ENCODE measurements at regions not wholly inside any gene's neighbourhood (a gene's known extent, or its start where the extent isn't known, plus 50 kb on each side); places are given as distances from the start of the nearest gene placed in this dataset.

DNA sequence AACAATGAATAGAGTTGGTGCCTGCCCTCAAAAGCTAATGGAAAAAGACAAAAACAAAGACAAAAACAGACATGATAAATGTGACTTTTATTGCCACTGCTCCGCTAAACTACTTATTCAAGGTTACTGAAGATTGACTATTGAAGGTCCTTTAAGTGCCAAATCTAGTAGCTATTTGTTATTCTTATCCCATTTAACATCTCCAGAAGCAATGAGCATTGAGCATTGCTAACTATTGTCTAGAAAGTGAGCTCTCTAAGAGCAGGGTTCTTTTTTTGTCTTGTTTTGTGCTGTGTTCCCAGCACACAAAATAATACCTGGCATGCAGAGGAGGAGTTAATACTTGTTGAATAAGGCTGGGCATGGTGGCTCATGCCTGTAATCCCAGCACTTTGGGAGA, 95.4 kb upstream of the SFRP2 start:
- ATAC-seq = no peak
- TF ChIP-seq ESRRG (CRISPR knock-in tag; IDR thresholded peaks at IDR 0.05) (no peak), ZNF8 (CRISPR knock-in tag; IDR thresholded peaks at IDR 0.05) (no peak), BACH2 (CRISPR knock-in tag; IDR thresholded peaks at IDR 0.05; ENCODE audit: borderline replicate concordance) (no peak), CSDC2 (CRISPR knock-in tag; IDR thresholded peaks at IDR 0.05) (no peak), SNAI2 (CRISPR knock-in tag; IDR thresholded peaks at IDR 0.05) (no peak), ZNF565 (CRISPR knock-in tag; conservative IDR thresholded peaks at IDR 0.05; ENCODE audit: low read depth) (no peak), TOX (CRISPR knock-in tag; IDR thresholded peaks at IDR 0.05; ENCODE audit: borderline replicate concordance) (no peak), GLIS3 (CRISPR knock-in tag; IDR thresholded peaks at IDR 0.05) (no peak), ZNF70 (CRISPR knock-in tag; IDR thresholded peaks at IDR 0.05) (no peak), ZC3H10 (CRISPR knock-in tag; IDR thresholded peaks at IDR 0.05) (no peak), ARNTL (CRISPR knock-in tag; IDR thresholded peaks at IDR 0.05; ENCODE audit: borderline replicate concordance, low read depth) (no peak)
- TF ChIP-seq, protein P1, sequence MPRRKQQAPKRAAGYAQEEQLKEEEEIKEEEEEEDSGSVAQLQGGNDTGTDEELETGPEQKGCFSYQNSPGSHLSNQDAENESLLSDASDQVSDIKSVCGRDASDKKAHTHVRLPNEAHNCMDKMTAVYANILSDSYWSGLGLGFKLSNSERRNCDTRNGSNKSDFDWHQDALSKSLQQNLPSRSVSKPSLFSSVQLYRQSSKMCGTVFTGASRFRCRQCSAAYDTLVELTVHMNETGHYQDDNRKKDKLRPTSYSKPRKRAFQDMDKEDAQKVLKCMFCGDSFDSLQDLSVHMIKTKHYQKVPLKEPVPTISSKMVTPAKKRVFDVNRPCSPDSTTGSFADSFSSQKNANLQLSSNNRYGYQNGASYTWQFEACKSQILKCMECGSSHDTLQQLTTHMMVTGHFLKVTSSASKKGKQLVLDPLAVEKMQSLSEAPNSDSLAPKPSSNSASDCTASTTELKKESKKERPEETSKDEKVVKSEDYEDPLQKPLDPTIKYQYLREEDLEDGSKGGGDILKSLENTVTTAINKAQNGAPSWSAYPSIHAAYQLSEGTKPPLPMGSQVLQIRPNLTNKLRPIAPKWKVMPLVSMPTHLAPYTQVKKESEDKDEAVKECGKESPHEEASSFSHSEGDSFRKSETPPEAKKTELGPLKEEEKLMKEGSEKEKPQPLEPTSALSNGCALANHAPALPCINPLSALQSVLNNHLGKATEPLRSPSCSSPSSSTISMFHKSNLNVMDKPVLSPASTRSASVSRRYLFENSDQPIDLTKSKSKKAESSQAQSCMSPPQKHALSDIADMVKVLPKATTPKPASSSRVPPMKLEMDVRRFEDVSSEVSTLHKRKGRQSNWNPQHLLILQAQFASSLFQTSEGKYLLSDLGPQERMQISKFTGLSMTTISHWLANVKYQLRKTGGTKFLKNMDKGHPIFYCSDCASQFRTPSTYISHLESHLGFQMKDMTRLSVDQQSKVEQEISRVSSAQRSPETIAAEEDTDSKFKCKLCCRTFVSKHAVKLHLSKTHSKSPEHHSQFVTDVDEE (CRISPR knock-in tag; IDR thresholded peaks at IDR 0.05) = no peak
- TF ChIP-seq, protein P2, sequence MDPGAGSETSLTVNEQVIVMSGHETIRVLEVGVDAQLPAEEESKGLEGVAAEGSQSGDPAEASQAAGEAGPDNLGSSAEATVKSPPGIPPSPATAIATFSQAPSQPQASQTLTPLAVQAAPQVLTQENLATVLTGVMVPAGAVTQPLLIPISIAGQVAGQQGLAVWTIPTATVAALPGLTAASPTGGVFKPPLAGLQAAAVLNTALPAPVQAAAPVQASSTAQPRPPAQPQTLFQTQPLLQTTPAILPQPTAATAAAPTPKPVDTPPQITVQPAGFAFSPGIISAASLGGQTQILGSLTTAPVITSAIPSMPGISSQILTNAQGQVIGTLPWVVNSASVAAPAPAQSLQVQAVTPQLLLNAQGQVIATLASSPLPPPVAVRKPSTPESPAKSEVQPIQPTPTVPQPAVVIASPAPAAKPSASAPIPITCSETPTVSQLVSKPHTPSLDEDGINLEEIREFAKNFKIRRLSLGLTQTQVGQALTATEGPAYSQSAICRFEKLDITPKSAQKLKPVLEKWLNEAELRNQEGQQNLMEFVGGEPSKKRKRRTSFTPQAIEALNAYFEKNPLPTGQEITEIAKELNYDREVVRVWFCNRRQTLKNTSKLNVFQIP (CRISPR knock-in tag; IDR thresholded peaks at IDR 0.05; ENCODE audit: borderline replicate concordance, low read depth) = no peak

DNA sequence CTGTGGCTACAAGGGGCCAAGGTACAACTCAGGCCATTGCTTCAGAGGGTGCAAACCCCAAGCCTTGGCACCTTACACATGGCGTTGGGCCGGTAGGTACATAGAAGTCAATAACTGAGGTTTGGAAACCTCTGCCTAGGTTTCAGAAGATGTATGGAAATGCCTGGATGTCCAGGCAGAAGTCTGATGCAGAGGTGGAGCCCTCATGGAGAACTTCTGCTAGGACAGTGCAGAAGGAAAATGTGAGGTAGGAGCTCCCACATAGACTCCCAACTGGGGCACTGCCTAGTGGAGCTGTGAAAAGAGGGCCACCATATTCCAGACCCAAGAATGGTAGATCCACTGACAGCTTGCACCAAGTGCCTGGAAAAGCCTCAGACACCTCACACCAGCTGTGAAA, 92.1 kb upstream of the SFRP2 start:
- TF ChIP-seq TCF4 (CRISPR knock-in tag; IDR thresholded peaks at IDR 0.05; ENCODE audit: borderline replicate concordance) (no peak), GLIS3 (CRISPR knock-in tag; IDR thresholded peaks at IDR 0.05) (no peak), ZFP30 (CRISPR knock-in tag; IDR thresholded peaks at IDR 0.05) (no peak), RARB (CRISPR knock-in tag; IDR thresholded peaks at IDR 0.05) (no peak)
- no peak for ATAC-seq

DNA sequence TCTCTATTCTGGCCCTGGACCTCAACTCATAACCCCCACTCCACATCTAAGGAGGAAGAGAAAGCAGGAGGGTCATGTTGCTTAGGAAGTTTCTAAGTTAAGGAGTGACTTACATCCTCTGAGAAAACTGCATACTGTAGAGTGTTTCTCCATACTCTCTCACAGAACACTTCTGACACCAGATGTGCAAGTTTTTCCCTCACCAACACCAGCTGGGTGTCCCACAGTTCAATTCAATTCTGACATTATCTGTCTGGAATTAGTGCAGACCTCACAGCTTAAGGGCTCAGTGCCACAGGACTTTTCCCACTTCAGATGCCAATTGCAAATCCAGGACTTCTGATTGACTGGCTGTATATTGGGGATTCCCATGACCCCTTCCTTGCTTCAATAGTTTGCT, 89.0 kb upstream of the SFRP2 start:
- no peak for ATAC-seq
- TF ChIP-seq, protein P3, sequence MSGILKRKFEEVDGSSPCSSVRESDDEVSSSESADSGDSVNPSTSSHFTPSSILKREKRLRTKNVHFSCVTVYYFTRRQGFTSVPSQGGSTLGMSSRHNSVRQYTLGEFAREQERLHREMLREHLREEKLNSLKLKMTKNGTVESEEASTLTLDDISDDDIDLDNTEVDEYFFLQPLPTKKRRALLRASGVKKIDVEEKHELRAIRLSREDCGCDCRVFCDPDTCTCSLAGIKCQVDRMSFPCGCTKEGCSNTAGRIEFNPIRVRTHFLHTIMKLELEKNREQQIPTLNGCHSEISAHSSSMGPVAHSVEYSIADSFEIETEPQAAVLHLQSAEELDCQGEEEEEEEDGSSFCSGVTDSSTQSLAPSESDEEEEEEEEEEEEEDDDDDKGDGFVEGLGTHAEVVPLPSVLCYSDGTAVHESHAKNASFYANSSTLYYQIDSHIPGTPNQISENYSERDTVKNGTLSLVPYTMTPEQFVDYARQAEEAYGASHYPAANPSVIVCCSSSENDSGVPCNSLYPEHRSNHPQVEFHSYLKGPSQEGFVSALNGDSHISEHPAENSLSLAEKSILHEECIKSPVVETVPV (CRISPR knock-in tag; IDR thresholded peaks at IDR 0.05) = no peak
- TF ChIP-seq, protein P2 (CRISPR knock-in tag; IDR thresholded peaks at IDR 0.05; ENCODE audit: borderline replicate concordance, low read depth) = no peak
- TF ChIP-seq, protein P1 (CRISPR knock-in tag; IDR thresholded peaks at IDR 0.05) = no peak
- TF ChIP-seq ESRRG (CRISPR knock-in tag; IDR thresholded peaks at IDR 0.05) (no peak), BACH2 (CRISPR knock-in tag; IDR thresholded peaks at IDR 0.05; ENCODE audit: borderline replicate concordance) (no peak), ZC3H10 (CRISPR knock-in tag; IDR thresholded peaks at IDR 0.05) (no peak), TOX (CRISPR knock-in tag; IDR thresholded peaks at IDR 0.05; ENCODE audit: borderline replicate concordance) (no peak), PPARA (CRISPR knock-in tag; IDR thresholded peaks at IDR 0.05; ENCODE audit: borderline replicate concordance) (no peak), OSR1 (CRISPR knock-in tag; IDR thresholded peaks at IDR 0.05) (no peak), SNAI2 (CRISPR knock-in tag; IDR thresholded peaks at IDR 0.05) (no peak), RARB (CRISPR knock-in tag; IDR thresholded peaks at IDR 0.05) (no peak), TCF4 (CRISPR knock-in tag; IDR thresholded peaks at IDR 0.05; ENCODE audit: borderline replicate concordance) (no peak)
- TF ChIP-seq, protein P4, sequence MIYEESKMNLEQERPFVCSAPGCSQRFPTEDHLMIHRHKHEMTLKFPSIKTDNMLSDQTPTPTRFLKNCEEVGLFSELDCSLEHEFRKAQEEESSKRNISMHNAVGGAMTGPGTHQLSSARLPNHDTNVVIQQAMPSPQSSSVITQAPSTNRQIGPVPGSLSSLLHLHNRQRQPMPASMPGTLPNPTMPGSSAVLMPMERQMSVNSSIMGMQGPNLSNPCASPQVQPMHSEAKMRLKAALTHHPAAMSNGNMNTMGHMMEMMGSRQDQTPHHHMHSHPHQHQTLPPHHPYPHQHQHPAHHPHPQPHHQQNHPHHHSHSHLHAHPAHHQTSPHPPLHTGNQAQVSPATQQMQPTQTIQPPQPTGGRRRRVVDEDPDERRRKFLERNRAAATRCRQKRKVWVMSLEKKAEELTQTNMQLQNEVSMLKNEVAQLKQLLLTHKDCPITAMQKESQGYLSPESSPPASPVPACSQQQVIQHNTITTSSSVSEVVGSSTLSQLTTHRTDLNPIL (CRISPR knock-in tag; IDR thresholded peaks at IDR 0.05; ENCODE audit: low read depth) = no peak

Measured in SK-N-SH treated with all-trans-retinoic acid at 6 μM for 48 hours (cell line).